Right lung (tissue), 2 donors: ENCODE measurements at regions not wholly inside any gene's neighbourhood (a gene's known extent, or its start where the extent isn't known, plus 50 kb on each side); places are given as distances from the start of the nearest gene placed in this dataset.

ENCODE experiments used
- DNase-seq, 2 donors: peaks; one replicate each; pipeline ENCODE4 v3.0.0-alpha.2; 2013

GRCh38 chr22:47442821-47443220 lies 680.4 kb downstream of the TBC1D22A start:
- no peak for DNase-seq

- no peak for DNase-seq
Measured at GRCh38 chr22:47439643-47440265, 677.3 kb downstream of the TBC1D22A start.

- DNase-seq, result no peak
Measured at GRCh38 chr22:47437636-47438035, 675.2 kb downstream of the TBC1D22A start.

- DNase-seq, result no peak
Measured at GRCh38 chr22:47437110-47437509, 674.7 kb downstream of the TBC1D22A start.

GRCh38 chr22:47435826-47436225 lies 673.4 kb downstream of the TBC1D22A start:
- DNase-seq, result no peak

- DNase-seq, result no peak
Measured at GRCh38 chr22:47435204-47435487, 672.7 kb downstream of the TBC1D22A start.

- peak in 1 of 2 donors; percentile 5 for DNase-seq
Measured at GRCh38 chr22:47434336-47435203, 672.1 kb downstream of the TBC1D22A start.

- DNase-seq, result no peak
Measured at GRCh38 chr22:47433627-47434026, 671.2 kb downstream of the TBC1D22A start.

- no peak for DNase-seq
Measured at GRCh38 chr22:47432683-47433082, 670.2 kb downstream of the TBC1D22A start.

GRCh38 chr22:47423861-47424820 lies 661.7 kb downstream of the TBC1D22A start:
- no peak for DNase-seq

GRCh38 chr22:47423266-47423665 lies 660.8 kb downstream of the TBC1D22A start:
- no peak for DNase-seq

GRCh38 chr22:47422736-47423135 lies 660.3 kb downstream of the TBC1D22A start:
- no peak for DNase-seq

- no peak for DNase-seq
Measured at GRCh38 chr22:47421846-47422245, 659.4 kb downstream of the TBC1D22A start.

- no peak for DNase-seq
Measured at GRCh38 chr22:47420211-47420610, 657.8 kb downstream of the TBC1D22A start.

GRCh38 chr22:47419239-47419638 lies 656.8 kb downstream of the TBC1D22A start:
- DNase-seq, result no peak

- no peak for DNase-seq
Measured at GRCh38 chr22:47417699-47418098, 655.2 kb downstream of the TBC1D22A start.

- no peak for DNase-seq
Measured at GRCh38 chr22:47411006-47411405, 648.6 kb downstream of the TBC1D22A start.

- no peak for DNase-seq
Measured at GRCh38 chr22:47409539-47410275, 647.3 kb downstream of the TBC1D22A start.

- DNase-seq, result no peak
Measured at GRCh38 chr22:47408409-47408808, 646.0 kb downstream of the TBC1D22A start.

- no peak for DNase-seq
Measured at GRCh38 chr22:47407461-47408025, 645.1 kb downstream of the TBC1D22A start.

GRCh38 chr22:47406896-47407295 lies 644.4 kb downstream of the TBC1D22A start:
- DNase-seq, result no peak
